ENCODE measurements at regions not wholly inside any gene's neighbourhood (a gene's known extent, or its start where the extent isn't known, plus 50 kb on each side); places are given as distances from the start of the nearest gene placed in this dataset.
"Not testable (repeated sequence)": the region's sequence is repeated elsewhere in the genome, so short reads cannot be mapped to it uniquely, and the experiment has no call there.

GRCh38 chr12:46711756-46712155, 114.0 kb downstream of the SLC38A4 start:
- no peak for DNase-seq

- no peak for DNase-seq
Measured at GRCh38 chr12:46710125-46710743, 115.6 kb downstream of the SLC38A4 start.

GRCh38 chr12:46702581-46703344, 123.0 kb downstream of the SLC38A4 start:
- DNase-seq: no peak

- DNase-seq: no peak
Measured at GRCh38 chr12:46701356-46701755, 124.4 kb downstream of the SLC38A4 start.

GRCh38 chr12:46699986-46700385, 125.8 kb downstream of the SLC38A4 start:
- no peak for DNase-seq

GRCh38 chr12:46698003-46698402, 127.8 kb downstream of the SLC38A4 start:
- no peak for DNase-seq

GRCh38 chr12:46693518-46693917, 132.3 kb downstream of the SLC38A4 start:
- no peak for DNase-seq

- no peak for DNase-seq
Measured at GRCh38 chr12:46693034-46693433, 132.8 kb downstream of the SLC38A4 start.

GRCh38 chr12:46692606-46693005, 133.2 kb downstream of the SLC38A4 start:
- no peak for DNase-seq

GRCh38 chr12:46686267-46686942, 139.4 kb downstream of the SLC38A4 start:
- no peak for DNase-seq

- not testable (repeated sequence) for DNase-seq
Measured at GRCh38 chr12:46684243-46684642, 141.6 kb downstream of the SLC38A4 start.

- no peak for DNase-seq
Measured at GRCh38 chr12:46682148-46682547, 143.6 kb downstream of the SLC38A4 start.

- no peak for DNase-seq
Measured at GRCh38 chr12:46680506-46680905, 145.3 kb downstream of the SLC38A4 start.

GRCh38 chr12:46679754-46680153, 146.0 kb downstream of the SLC38A4 start:
- DNase-seq: no peak

GRCh38 chr12:46678426-46678825, 147.4 kb downstream of the SLC38A4 start:
- no peak for DNase-seq

GRCh38 chr12:46677749-46678148, 148.0 kb downstream of the SLC38A4 start:
- no peak for DNase-seq

- DNase-seq: no peak
Measured at GRCh38 chr12:46676797-46677520, 148.8 kb downstream of the SLC38A4 start.

- DNase-seq: no peak
Measured at GRCh38 chr12:46676396-46676795, 149.4 kb downstream of the SLC38A4 start.

GRCh38 chr12:46675736-46676135, 150.1 kb downstream of the SLC38A4 start:
- DNase-seq: no peak

GRCh38 chr12:46674800-46675199, 151.0 kb downstream of the SLC38A4 start:
- no peak for DNase-seq

- no peak for DNase-seq
Measured at GRCh38 chr12:46674129-46674528, 151.7 kb downstream of the SLC38A4 start.

- no peak for DNase-seq
Measured at GRCh38 chr12:46671102-46671501, 154.7 kb downstream of the SLC38A4 start.

GRCh38 chr12:46670636-46671035, 155.2 kb downstream of the SLC38A4 start:
- no peak for DNase-seq

Data from NCI-H2107 (cell line).